K562 (cell line): ENCODE measurements at regions not wholly inside any gene's neighbourhood (a gene's known extent, or its start where the extent isn't known, plus 50 kb on each side); places are given as distances from the start of the nearest gene placed in this dataset.

Experiments
- ATAC-seq: fragments of 200-7000 bp; cut with Tn5 transposase; 3 replicates; pipeline ENCODE4 v1.9.1; 2020; ENCODE audit warnings: moderate library complexity
- BruUV-seq: library from RNA; stranded (reverse); fragments of 400-500 nt; replicated peaks from 2 replicates; lab custom pipeline; 2021; lab: Mats Ljungman, UMichigan
- CTCF ChIA-PET: fragments of 300-600 bp; formaldehyde crosslinking; extraction: SDS; loops from one replicate; lab custom pipeline; 2021; ENCODE audit warnings: low intra/inter-chr PET ratio; lab: Yijun Ruan, JAX
- POLR2A ChIA-PET: fragments of 300-600, 350-650 bp; sonication (Branson Sonifier 250); formaldehyde crosslinking; extraction: SDS; loops from one replicate; lab custom pipeline; 2021; ENCODE audit warnings: antibody characterized with exemption, inconsistent platforms; lab: Yijun Ruan, JAX
- DNase-seq, 4 experiments: peaks; one replicate each; pipeline versions ENCODE4 v3.0.0 to v3.0.0-alpha.2; 2011 to 2018; ENCODE audit warnings: low spot score in 3 of 4, mixed read lengths in 3 of 4; ENCODE audit errors: extremely low read depth in 1 of 4
- FAIRE-seq: peaks from 2 replicates; lab custom pipeline; 2011; peaks lifted over from hg19 to GRCh38; lab: Jason Lieb, UNC
- H2AFZ ChIP-seq: 2 replicates; pipeline ENCODE4 v1.6.0; 2011; ENCODE audit warnings: low read depth, low read length, control low read depth, inconsistent platforms
- H3K27ac ChIP-seq: fragments of 200-600 bp; 3 replicates; pipeline ENCODE4 v1.8.0; 2011; ENCODE audit warnings: low read depth, mild to moderate bottlenecking, control low read depth, inconsistent platforms, low read length, moderate library complexity, mixed read lengths; ENCODE audit errors: extremely low read depth
- H3K27me3 ChIP-seq, 2 experiments: fragments of 300-600 bp in 1 of 2; 2 replicates in 1 of 2; 3 replicates in 1 of 2; pipeline versions ENCODE4 v1.6.0 to v1.8.0; 2011; ENCODE audit warnings: inconsistent platforms in 2 of 2, low read length in 2 of 2, mild to moderate bottlenecking in 1 of 2, mixed read lengths in 1 of 2, moderate library complexity in 1 of 2; ENCODE audit not compliant: control insufficient read depth in 2 of 2, insufficient read depth in 2 of 2
- H3K36me3 ChIP-seq: fragments of 300-600 bp; 3 replicates; pipeline ENCODE4 v1.8.0; 2011; ENCODE audit warnings: mild to moderate bottlenecking, low read length, inconsistent platforms; ENCODE audit not compliant: control insufficient read depth, insufficient read depth
- H3K4me1 ChIP-seq, 2 experiments: fragments of 200-600 bp in 1 of 2; replicated peaks in 1 of 2; 2 replicates in 1 of 2; 3 replicates in 1 of 2; pipeline versions ENCODE4 v1.5.1 to v1.8.0; 2011; ENCODE audit warnings: inconsistent platforms in 2 of 2, low read length in 2 of 2, mild to moderate bottlenecking in 1 of 2, mixed read lengths in 1 of 2, moderate library complexity in 1 of 2; ENCODE audit not compliant: control insufficient read depth in 2 of 2, insufficient read depth in 2 of 2
- H3K4me2 ChIP-seq: 2 replicates; pipeline ENCODE4 v1.6.1; 2011; ENCODE audit warnings: low read length, control low read depth, inconsistent platforms, mixed read lengths; ENCODE audit not compliant: insufficient read depth
- H3K4me3 ChIP-seq: fragments of 200-600 bp; sonication (generic), shearing (Covaris generic); 2 replicates; pipeline ENCODE4 v1.5.1; 2016; ENCODE audit warnings: control low read depth, inconsistent platforms
- H3K79me2 ChIP-seq: fragments of 200-600 bp; 3 replicates; pipeline ENCODE4 v1.8.0; 2011; ENCODE audit warnings: low read length, inconsistent platforms; ENCODE audit not compliant: control insufficient read depth, insufficient read depth
- H3K9ac ChIP-seq, 2 experiments: 2 replicates each; pipeline versions ENCODE4 v1.6.0 to v1.6.1; 2011; ENCODE audit warnings: low read depth in 2 of 2, low read length in 2 of 2, control low read depth in 1 of 2, inconsistent platforms in 1 of 2, mild to moderate bottlenecking in 1 of 2, mixed read lengths in 1 of 2; ENCODE audit not compliant: insufficient read depth in 1 of 2
- H3K9me1 ChIP-seq: one replicate; pipeline ENCODE4 v1.6.0; 2011; ENCODE audit warnings: inconsistent platforms, mild to moderate bottlenecking, low read length, moderate library complexity; ENCODE audit not compliant: control insufficient read depth, insufficient read depth
- H3K9me3 ChIP-seq: replicated peaks from 2 replicates; pipeline ENCODE4 v1.5.1; 2011; ENCODE audit warnings: low read depth, low read length, inconsistent platforms; ENCODE audit not compliant: control insufficient read depth, insufficient read depth
- H4K20me1 ChIP-seq: replicated peaks from 2 replicates; pipeline ENCODE4 v1.6.1; 2011; ENCODE audit warnings: low read length, inconsistent platforms, mixed read lengths; ENCODE audit not compliant: control insufficient read depth, insufficient read depth
- CREM ChIP-seq: IDR thresholded peaks from 2 replicates; pipeline ENCODE4 v1.6.1; 2014; ENCODE audit warnings: antibody characterized with exemption, low read depth
- CSDE1 ChIP-seq, 2 experiments: fragments of 450-650 bp; IDR thresholded peaks; 2 replicates each; pipeline ENCODE4 v1.6.1; 2016; ENCODE audit warnings: mild to moderate bottlenecking in 1 of 2
- PTTG1 ChIP-seq: fragments of 450-650 bp; IDR thresholded peaks from 2 replicates; pipeline ENCODE4 v1.6.1; 2016; ENCODE audit warnings: low read depth, mild to moderate bottlenecking, missing genetic modification characterization, missing compliant biosample characterization
- SNIP1 ChIP-seq: fragments of 450-650 bp; IDR thresholded peaks from 2 replicates; pipeline ENCODE4 v1.7.1; 2017; ENCODE audit warnings: low read depth, mild to moderate bottlenecking
- SP1 ChIP-seq: sonication (generic); formaldehyde crosslinking; IDR thresholded peaks from 2 replicates; pipeline ENCODE4 v1.8.1; 2022; ENCODE audit warnings: mild to moderate bottlenecking, missing genetic modification reagents
- THAP7 ChIP-seq: fragments of 250-450 bp; sonication (Bioruptor Pico); IDR thresholded peaks from 2 replicates; pipeline ENCODE4 v1.5.0; 2021
- TOE1 ChIP-seq, 2 experiments: fragments of 450-650 bp in 1 of 2; sonication (generic) in 1 of 2; formaldehyde crosslinking in 1 of 2; IDR thresholded peaks; 2 replicates each; pipeline versions ENCODE4 v1.7.1 to v1.8.0; 2016 to 2022; ENCODE audit warnings: borderline replicate concordance in 2 of 2, mild to moderate bottlenecking in 2 of 2, antibody characterized with exemption in 1 of 2, inconsistent platforms in 1 of 2, low read depth in 1 of 2, missing genetic modification reagents in 1 of 2, moderate library complexity in 1 of 2
- ZEB2 ChIP-seq: fragments of 450-650 bp; IDR thresholded peaks from 2 replicates; pipeline ENCODE4 v1.6.1; 2016
- ZNF217 ChIP-seq: sonication (generic); formaldehyde crosslinking; IDR thresholded peaks from 2 replicates; pipeline ENCODE4 v1.8.0; 2022; ENCODE audit warnings: mild to moderate bottlenecking, missing genetic modification reagents
- ZNF311 ChIP-seq: fragments of 250-450 bp; sonication (Bioruptor Pico); IDR thresholded peaks from 2 replicates; pipeline ENCODE4 v1.4.0; 2020; ENCODE audit warnings: mild to moderate bottlenecking, moderate library complexity
- WGBS: fragments of 100-300 bp; shearing (Covaris generic); methylation state at CpG from one replicate; pipeline ENCODE4 v1.1.6; 2016; ENCODE audit warnings: low coverage, mixed read lengths; ENCODE audit not compliant: insufficient coverage; ENCODE audit errors: missing lambda C conversion rate; 5-methylcytosine and 5-hydroxymethylcytosine counted together
- in situ Hi-C: fragments of 300-500 bp; cut with MboI; formaldehyde crosslinking; loops from 4 replicates; pipeline ENCODE4 v1.15.0; 2018; ENCODE audit warnings: inconsistent platforms, mixed read lengths
- intact Hi-C: fragments of 100-400 bp; cut with micrococcal nuclease; formaldehyde crosslinking; loops from 2 replicates; pipeline ENCODE4 v1.14.2; 2022
- TF ChIP-seq, protein P1 (sequence below): sonication (generic); formaldehyde crosslinking; IDR thresholded peaks from 2 replicates; pipeline ENCODE4 v1.8.1; 2023; ENCODE audit warnings: mild to moderate bottlenecking, missing genetic modification reagents

DNA sequence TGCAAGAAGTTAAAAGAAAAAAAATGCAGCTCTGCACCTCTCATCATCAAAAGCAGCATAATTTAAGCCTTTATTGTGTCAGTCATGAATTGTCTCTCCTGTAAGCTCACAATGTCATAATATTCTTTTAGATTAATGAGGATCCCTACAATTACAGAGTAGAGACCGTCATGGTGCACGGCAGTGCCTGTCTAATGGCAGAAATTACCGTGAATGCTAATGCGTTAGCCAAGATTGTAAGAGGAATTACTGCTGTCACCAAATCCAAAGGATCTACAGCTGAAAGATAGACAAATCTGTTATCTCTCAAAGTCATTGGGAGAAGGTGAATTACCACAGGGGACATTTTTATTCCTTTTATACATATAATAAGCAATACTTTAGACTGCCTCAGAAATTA is 631.6 kb upstream of the NRSN1 start (continued):
- TF ChIP-seq, protein P1, sequence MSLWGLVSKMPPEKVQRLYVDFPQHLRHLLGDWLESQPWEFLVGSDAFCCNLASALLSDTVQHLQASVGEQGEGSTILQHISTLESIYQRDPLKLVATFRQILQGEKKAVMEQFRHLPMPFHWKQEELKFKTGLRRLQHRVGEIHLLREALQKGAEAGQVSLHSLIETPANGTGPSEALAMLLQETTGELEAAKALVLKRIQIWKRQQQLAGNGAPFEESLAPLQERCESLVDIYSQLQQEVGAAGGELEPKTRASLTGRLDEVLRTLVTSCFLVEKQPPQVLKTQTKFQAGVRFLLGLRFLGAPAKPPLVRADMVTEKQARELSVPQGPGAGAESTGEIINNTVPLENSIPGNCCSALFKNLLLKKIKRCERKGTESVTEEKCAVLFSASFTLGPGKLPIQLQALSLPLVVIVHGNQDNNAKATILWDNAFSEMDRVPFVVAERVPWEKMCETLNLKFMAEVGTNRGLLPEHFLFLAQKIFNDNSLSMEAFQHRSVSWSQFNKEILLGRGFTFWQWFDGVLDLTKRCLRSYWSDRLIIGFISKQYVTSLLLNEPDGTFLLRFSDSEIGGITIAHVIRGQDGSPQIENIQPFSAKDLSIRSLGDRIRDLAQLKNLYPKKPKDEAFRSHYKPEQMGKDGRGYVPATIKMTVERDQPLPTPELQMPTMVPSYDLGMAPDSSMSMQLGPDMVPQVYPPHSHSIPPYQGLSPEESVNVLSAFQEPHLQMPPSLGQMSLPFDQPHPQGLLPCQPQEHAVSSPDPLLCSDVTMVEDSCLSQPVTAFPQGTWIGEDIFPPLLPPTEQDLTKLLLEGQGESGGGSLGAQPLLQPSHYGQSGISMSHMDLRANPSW (CRISPR knock-in tag) = no peak
- TF ChIP-seq SP1 (CRISPR knock-in tag) = no peak
- TF ChIP-seq ZEB2 = no peak
- no peak for TF ChIP-seq SNIP1
- TF ChIP-seq TOE1 (IDR thresholded peaks at IDR 0.05; ENCODE audit: borderline replicate concordance) = no peak
- TF ChIP-seq TOE1 (CRISPR knock-in tag; IDR thresholded peaks at IDR 0.05; ENCODE audit: borderline replicate concordance, low read depth) = no peak

DNA sequence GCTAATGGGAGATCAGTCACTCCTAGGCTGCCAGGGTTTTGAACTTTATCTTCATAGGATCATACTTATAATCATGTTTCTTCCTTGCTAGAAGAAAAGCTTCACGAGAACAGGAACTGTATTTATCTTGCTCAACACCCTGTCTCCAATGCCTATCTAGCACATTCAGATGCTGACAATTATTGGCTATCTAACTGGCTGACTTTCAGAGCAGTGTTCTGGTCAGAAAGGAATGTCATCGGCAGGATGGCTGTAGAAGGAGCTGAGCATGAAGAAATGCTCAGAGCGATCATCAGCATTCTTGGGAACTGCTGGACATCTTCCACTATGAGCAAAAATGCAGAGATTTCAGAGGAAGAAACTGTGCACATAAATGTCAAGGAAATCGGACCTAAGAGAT is 628.0 kb upstream of the NRSN1 start:
- Histone ChIP-seq H3K36me3 (no peaks in the 10 kb centered on the region), H3K9ac (no peak overlapping the region), H3K4me3 (no peak overlapping the region), H3K27ac (no peak overlapping the region), H3K9me1 (no peaks in the 10 kb centered on the region), H3K27me3 (no peaks in the 10 kb centered on the region), H2AFZ (no peak overlapping the region), H3K79me2 (no peaks in the 10 kb centered on the region), H3K9me3 (no peaks in the 10 kb centered on the region; the same call in 1 of the 2 replicates), H3K4me1 (no peaks in the 10 kb centered on the region), H3K4me2 (no peak overlapping the region), H4K20me1 (no peaks in the 10 kb centered on the region)
- 0% methylated on average over 4 of the region's 4 CpGs for WGBS
- intact Hi-C loops = no loop called here
- CTCF ChIA-PET = no interaction called here
- POLR2A ChIA-PET = no interaction called here
- no peak for FAIRE-seq
- no peak for ATAC-seq
- in situ Hi-C loops = no loop called here
- BruUV-seq = no TSS peak
- TF ChIP-seq ZNF217 (CRISPR knock-in tag) (no peak), PTTG1 (tag) (no peak), THAP7 (CRISPR knock-in tag) (no peak), CREM (no peak), ZNF311 (peak; percentile 83), CSDE1 (IDR thresholded peaks at IDR 0.05) (no peak)
- TF ChIP-seq, all 486 proteins: peak for 1
- DNase-seq = no peak
